ENCODE measurements at regions not wholly inside any gene's neighbourhood (a gene's known extent, or its start where the extent isn't known, plus 50 kb on each side); places are given as distances from the start of the nearest gene placed in this dataset.
"Not testable (repeated sequence)": the region's sequence is repeated elsewhere in the genome, so short reads cannot be mapped to it uniquely, and the experiment has no call there.

DNA sequence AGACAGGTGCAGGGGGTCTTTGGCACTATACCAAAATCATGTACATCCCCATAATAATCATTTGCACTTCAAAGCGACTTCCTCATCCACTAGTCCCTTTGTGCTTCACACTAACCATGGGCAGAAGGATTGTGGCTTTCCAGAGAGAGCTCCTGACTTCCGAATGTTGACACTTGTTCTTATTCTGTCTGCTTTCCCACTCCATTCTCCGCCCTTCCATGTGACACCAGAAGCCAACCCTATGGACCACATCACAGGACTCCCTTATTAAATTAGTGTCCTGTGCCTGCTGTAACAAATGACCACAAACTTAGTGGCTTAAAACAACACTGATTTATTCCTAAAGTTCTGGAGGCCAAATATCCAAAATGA lies 91.6 kb downstream of the CMC2 start:
- DNase-seq, result no peak

- DNase-seq, result no peak
These were observed 92.2 kb downstream of the CMC2 start for GRCh38 chr16:80914379-80915078.

- DNase-seq, result no peak
These were observed 93.3 kb downstream of the CMC2 start for GRCh38 chr16:80913397-80913796.

DNA sequence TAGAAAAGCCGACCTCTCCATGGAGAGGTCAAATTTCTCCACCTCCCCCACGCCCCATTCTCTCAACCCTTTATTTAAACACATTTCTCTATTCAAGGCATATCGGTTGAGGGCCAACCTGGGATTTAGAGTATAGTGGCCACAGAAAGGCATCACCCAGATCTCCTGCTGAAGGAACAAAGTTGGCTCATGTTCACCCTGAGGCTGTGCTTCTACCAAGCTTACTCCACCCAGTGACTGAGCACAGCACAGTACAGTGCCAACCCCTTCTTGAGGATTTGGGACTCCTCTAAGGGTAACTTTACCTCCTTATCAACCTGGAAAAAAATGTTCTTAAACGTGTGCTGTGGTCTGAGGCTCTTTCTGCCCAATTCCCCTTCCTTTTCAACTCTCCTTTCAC lies 94.0 kb downstream of the CMC2 start:
- DNase-seq, result no peak

DNA sequence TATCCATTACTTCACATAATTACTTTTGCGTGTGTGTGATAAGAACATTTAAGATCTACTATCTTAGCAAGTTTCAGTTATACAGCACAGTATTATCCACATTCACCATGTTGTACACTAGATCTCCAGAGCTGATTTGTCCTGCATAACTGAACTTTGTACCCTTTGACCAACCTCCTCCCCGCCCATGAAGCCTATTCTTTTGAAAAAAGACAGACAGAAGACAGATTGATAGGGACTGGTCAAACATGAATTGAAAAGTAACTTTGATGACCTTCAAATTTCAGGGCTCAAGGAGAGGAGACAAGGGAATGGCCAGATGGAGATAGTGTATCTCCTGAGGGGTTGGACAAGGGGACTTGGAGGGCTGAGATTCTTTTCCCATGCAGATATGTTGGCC lies 96.3 kb downstream of the CMC2 start:
- DNase-seq, result no peak

GRCh38 chr16:80909720-80910119 lies 97.0 kb downstream of the CMC2 start:
- DNase-seq, result no peak

DNA sequence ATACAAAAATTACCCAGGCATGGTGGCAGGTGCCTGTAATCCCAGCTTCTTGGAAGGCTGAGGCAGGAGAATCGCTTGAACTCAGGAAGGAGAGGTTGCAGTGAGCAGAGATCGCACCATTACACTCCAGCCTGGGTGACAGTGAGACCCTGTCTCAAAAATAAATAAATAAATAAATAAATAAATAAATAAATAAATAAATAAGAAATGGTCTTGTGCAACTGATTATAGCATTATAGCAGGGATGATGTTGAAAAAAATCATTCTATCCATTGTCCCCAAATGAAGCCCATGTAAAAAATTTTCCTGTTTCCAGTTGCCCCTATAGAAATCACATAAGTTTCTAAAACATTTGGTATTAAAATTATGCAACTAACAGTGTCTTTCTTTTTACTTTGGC lies 100.5 kb downstream of the CMC2 start:
- not testable (repeated sequence) for DNase-seq

DNA sequence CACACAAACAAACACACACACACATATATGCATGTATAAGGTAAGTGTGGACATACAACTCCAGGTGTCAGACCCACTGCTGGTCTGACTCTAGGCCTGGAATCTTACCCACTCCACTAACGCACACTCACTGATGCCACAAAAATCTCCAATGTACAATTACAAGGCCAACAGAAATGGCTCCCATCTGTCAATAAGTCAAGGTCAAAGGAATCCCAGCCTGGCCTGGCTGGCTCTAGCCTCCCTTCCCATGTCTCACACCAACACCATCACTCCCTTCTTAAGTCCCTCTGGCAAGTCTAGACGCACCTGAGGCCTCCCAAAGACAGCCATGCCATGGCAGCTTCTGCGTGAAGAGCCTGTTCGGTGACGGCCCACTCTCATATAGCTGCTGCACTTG lies 99.2 kb upstream of the CDYL2 start:
- no peak for DNase-seq

DNA sequence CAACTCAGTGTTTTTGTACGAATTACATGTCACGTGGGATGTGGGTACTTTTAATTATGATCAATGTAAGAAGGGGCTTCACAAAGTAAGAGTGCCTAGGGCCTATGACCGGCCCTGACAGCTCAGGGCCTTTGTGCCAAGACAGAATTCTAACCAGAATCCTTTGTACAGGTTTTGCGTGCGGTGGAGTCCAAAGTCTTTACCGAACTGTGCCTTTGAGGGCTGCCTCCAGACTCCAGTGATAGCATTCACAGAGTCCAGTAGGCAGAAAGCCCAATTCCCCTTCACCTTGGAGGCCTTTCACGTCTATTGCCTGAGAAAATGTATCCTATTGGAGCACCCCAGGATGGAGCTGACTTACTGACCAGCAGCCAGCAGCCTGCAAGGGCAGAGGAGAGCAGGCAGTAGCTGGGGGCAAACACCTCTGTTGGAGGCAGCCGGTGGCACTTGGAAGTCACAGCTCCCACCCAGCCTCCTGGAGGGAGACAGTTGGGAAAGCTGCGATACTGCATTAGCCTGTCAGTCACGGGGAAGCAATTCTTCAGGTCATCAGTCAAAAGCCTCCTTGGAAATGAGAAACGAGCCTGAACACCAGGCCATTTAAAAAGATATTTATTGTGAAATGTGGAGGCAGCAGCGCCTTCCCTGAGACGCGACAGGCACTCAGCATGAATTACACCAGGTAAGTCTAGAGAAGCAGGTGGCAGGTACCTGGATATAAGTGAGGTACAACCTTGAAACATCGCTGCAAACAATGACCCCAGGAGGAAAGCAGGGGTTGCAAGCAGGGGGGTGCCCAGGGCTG lies 98.1 kb upstream of the CDYL2 start:
- no peak for DNase-seq

DNA sequence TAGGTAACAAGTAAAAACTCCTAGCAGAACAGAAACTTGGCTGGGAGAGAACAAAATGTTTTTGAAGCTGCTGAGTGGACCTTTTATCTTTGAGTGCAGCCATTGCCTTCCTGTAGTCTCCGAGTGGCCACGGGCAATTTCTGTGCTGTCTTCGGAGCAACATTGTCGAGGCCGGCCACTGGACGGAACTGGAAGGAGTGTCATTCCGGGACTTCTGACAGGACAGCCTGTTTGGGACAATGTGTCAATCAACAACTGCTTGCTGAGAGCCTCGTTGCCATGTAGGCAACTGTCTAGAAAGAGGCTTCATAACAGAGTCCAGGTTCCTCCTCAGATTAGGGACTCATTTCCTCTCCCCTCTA lies 96.2 kb upstream of the CDYL2 start:
- DNase-seq, result no peak

DNA sequence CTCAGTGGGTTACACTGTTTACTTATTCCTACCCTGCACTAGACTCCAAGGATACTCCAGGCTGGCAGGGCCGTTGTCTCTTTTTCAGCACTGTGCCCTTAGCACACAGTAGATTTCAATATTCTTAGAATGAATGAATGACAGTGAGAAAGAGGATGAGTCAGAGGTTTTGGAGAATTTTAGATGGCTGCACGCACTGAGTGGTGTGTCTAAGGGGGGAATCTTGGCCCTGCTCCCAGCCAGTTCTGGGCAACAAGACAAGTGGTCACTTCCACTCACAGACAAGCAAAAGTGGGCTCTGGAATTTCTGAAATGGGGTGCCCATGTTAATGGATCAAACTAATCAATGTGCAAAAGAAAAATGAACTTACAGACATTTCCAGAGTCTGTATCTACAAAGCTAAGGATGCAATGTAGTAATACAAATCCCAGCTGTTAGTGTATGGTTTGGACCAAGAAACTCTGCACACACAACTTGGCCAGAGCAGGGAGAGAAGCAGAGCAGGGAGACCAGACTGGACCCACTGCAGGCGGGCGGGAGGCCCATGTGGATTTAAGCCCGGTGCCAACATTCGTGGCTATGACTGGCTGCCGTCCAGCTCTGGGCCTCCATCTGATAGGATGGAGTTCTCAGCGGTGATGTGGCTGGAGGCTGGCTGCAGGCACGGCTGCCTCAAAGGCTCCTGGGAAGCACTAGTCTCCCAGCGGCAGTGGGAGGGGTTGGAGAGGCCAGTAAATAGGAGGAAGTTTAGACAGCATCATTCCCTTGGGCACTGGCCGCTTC lies 95.6 kb upstream of the CDYL2 start:
- peak; percentile 85 for DNase-seq

GRCh38 chr16:80896776-80897175 lies 92.4 kb upstream of the CDYL2 start:
- no peak for DNase-seq

GRCh38 chr16:80894091-80894490 lies 89.7 kb upstream of the CDYL2 start:
- DNase-seq, result peak; percentile 22

DNA sequence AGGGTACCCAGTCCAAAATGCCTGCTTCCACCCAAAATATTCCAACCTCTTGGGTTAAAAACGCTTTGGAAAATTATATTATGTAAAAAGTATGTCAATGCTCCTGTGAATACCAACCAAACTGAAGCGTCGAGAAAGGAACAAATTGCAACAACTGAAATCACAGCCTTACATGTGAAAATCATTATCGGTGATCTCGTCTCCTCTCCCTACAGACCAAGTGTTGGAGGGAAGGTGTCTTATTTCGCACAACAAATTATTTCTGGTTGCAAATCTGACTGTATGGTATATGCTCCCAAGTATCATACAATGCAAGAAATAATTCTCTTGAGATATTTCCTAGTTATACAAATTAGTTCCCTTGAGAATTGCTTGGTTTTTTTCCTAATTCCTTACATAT lies 89.3 kb upstream of the CDYL2 start:
- peak; percentile 4 for DNase-seq

DNA sequence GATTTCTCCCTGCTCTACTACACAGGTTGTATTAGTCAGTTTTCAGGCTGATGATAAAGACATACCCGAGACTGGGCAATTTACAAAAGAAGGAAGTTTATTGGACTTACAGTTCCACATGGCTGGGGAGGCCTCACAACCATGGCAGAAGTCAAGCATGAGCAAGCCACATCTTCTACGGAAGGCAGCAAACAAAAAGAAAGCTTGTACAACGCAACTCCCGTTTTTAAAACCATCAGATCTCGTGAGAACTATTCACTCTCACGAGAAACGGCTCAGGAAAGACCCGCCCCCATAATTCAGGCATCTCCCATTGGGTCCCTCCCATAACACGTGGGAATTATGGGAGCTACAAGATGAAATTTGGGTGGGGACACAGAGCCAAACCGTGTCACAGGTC lies 88.0 kb upstream of the CDYL2 start:
- not testable (repeated sequence) for DNase-seq

DNA sequence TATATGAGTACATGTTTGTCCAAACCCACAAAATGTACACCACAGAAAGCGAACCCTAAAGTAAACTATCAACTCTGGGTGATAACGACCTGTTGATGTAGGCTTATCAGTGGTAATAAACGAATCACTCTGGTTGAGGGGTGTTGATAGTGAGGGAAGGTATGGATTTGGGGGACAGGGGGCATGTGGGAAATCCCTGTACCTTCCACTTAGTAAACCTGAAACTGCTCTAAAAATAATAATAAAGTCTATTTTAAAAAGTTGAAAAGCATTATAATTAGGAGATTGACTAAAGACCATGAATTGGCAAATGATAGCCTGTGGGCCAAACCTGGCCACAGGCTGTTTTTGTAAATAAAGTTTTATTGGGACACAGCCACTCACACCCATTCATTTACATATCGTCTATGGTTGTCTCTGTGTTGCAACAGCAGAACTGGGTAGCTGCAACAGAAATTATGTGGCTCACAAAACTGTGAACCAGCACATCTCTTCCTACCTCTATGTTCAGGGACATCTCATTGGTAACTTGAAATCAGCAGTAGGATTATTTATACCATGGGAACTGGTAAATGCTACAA lies 85.5 kb upstream of the CDYL2 start:
- no peak for DNase-seq

DNA sequence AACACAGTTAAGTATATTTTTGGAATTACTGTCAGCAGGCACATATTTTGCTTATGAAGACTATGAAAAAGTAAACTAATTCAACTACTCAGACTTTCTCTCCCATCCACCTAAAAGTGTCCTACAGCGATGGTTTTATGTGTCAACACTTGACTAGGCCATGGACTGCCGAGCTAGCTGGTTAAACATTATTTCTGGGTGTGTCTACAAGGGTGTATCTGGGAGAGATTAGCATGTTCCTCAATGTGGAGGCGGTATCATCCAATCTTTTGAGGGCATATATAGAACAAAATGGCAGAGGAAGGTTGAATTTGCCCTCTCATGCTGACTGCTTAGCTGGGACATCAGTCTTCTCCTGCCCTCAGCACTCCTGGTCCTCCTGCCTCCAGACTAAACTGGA lies 82.7 kb upstream of the CDYL2 start:
- DNase-seq, result no peak

DNA sequence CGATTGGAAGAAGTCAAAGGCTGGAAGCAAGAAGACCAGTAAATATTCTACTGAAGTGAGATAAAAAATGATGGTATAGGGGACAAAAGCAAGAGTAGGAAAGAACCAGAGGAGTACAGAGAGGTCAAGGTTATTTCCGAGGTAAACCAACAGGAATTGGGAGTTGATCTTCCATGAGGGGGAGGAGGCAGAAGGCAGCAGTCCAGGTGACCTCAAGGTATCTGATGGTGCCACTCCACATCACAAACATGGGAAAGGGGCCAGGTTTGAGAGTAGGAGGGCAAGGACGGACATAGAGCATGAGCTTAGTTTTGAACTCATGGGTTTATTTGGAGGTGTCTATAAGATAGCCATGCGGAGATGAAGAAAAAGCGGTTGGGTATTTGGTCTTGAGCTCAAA lies 79.4 kb upstream of the CDYL2 start:
- DNase-seq, result no peak

GRCh38 chr16:80883159-80883642 lies 78.8 kb upstream of the CDYL2 start:
- no peak for DNase-seq

DNA sequence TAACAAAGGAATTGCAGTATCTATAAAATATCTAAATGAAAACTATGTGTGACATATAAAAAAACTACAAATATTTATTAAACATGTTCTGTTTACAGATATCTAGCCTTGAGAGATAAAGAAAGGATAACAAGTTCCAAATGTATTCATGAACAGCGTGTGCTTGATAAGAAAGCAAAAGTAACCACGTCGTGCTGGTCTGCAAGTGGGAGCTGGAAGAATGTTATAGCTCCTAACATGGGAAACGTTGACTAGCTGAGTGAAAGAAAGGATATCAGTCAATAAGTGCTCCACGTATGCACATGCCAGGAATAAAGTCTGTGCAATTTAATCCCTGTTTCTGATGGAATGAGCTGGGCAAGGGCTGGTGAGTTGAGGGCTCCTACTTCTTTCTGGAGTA lies 71.2 kb upstream of the CDYL2 start:
- DNase-seq, result no peak

DNA sequence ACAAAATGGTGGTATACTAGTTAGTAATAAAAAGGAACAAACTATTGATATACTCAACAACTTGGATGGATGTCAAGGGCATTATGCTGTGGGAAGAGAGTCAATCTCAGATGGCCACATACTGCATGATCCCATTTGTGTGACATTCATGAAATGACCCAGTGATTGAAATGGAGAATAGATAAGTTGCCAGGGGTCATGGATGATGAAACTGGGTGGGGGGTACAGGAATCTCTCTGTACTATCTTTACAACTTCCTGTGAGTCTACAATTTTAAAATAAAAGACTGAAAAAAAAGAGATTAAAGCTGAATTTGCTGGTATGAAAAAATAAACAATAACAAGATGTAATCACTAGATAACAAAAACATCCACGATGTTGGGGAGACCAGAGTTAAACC lies 70.5 kb upstream of the CDYL2 start:
- no peak for DNase-seq

DNA sequence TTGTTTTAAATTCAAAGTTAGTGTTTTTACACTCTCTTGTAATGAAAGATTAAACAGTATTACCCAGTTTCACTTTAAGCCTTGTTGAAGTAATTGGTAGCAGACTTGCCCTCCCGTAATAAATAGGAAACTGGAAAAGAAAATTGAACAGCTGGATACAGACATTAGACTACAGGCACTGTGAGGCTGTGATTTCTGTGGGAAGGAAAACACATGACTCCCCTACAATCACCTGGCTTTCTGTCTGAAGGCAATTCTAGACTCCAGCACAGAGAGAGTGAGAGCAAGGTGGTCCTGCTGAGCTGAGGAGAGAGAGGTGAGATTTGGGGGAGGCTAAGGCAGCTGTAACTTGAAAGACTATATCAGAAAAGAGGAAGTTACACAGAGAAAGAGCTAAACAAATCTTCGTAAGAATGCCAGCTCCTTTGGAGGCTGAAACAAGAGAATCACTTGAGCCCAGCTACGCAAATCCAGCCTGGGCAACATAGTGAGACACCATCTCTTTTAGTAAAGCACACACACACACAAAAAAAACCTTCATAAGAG lies 57.8 kb upstream of the CDYL2 start:
- no peak for DNase-seq

Measured in fibroblast of upper back skin (primary cell).